HUES48 (cell line): ENCODE measurements at regions not wholly inside any gene's neighbourhood (a gene's known extent, or its start where the extent isn't known, plus 50 kb on each side); places are given as distances from the start of the nearest gene placed in this dataset.

Experiments used
- H3K27ac ChIP-seq: one replicate; pipeline ENCODE4 v1.7.0; 2013; ENCODE audit warnings: low read depth, low read length, inconsistent platforms
- H3K27me3 ChIP-seq: 2 replicates; pipeline ENCODE4 v1.6.1; 2013; ENCODE audit warnings: mild to moderate bottlenecking, low read length; ENCODE audit not compliant: control insufficient read depth, insufficient read depth
- H3K36me3 ChIP-seq: 2 replicates; pipeline ENCODE4 v1.6.1; 2013; ENCODE audit warnings: low read length; ENCODE audit not compliant: control insufficient read depth, insufficient read depth
- H3K4me1 ChIP-seq: 2 replicates; pipeline ENCODE4 v1.6.1; 2013; ENCODE audit warnings: mild to moderate bottlenecking, low read length; ENCODE audit not compliant: control insufficient read depth, insufficient read depth
- H3K4me3 ChIP-seq: 2 replicates; pipeline ENCODE4 v1.5.1; 2013; ENCODE audit warnings: mild to moderate bottlenecking, low read depth, low read length
- H3K9ac ChIP-seq: 2 replicates; pipeline ENCODE4 v1.6.1; 2013; ENCODE audit warnings: mild to moderate bottlenecking, low read depth, low read length, moderate library complexity
- H3K9me3 ChIP-seq: 2 replicates; pipeline ENCODE4 v1.6.1; 2013; ENCODE audit warnings: low read length; ENCODE audit not compliant: control insufficient read depth, insufficient read depth

- Histone ChIP-seq H3K27ac (no peak overlapping the region), H3K4me3 (no peak overlapping the region), H3K27me3 (no peaks in the 10 kb centered on the region), H3K4me1 (no peaks in the 10 kb centered on the region), H3K9me3 (no peaks in the 10 kb centered on the region), H3K9ac (no peak overlapping the region), H3K36me3 (no peaks in the 10 kb centered on the region)
These were observed 219.3 kb upstream of the TAC1 start for GRCh38 chr7:97512441-97513207.

- Histone ChIP-seq H3K27me3 (no peaks in the 10 kb centered on the region), H3K4me1 (no peaks in the 10 kb centered on the region), H3K36me3 (no peaks in the 10 kb centered on the region), H3K9me3 (no peaks in the 10 kb centered on the region), H3K27ac (no peak overlapping the region), H3K4me3 (no peak overlapping the region), H3K9ac (no peak overlapping the region)
These were observed 218.6 kb upstream of the TAC1 start for GRCh38 chr7:97513326-97513725.

GRCh38 chr7:97541188-97541587, 190.7 kb upstream of the TAC1 start:
- Histone ChIP-seq H3K9me3 (0 out of 2 replicates have a peak, but pooled peaks cover 7% of the 10 kb centered on the region), H3K4me1 (no peaks in the 10 kb centered on the region), H3K27me3 (no peaks in the 10 kb centered on the region)

GRCh38 chr7:97555857-97556421, 175.9 kb upstream of the TAC1 start:
- Histone ChIP-seq H3K36me3 (no peaks in the 10 kb centered on the region), H3K4me3 (no peak overlapping the region), H3K27me3 (no peaks in the 10 kb centered on the region), H3K27ac (no peak overlapping the region), H3K9me3 (no peaks in the 10 kb centered on the region; the same call in none of the 2 replicates), H3K4me1 (0 out of 2 replicates have a peak, but pooled peaks cover 9% of the 10 kb centered on the region), H3K9ac (no peak overlapping the region)

More at GRCh38 chr7:97541188-97541587, 190.7 kb upstream of the TAC1 start:
- Histone ChIP-seq H3K36me3 (no peaks in the 10 kb centered on the region), H3K9ac (no peak overlapping the region), H3K4me3 (no peak overlapping the region), H3K27ac (no peak overlapping the region)

GRCh38 chr7:97565665-97566064, 166.2 kb upstream of the TAC1 start:
- Histone ChIP-seq H3K36me3 (no peaks in the 10 kb centered on the region), H3K9ac (no peak overlapping the region), H3K27me3 (no peaks in the 10 kb centered on the region), H3K27ac (no peak overlapping the region), H3K4me1 (no peaks in the 10 kb centered on the region), H3K4me3 (no peak overlapping the region), H3K9me3 (no peaks in the 10 kb centered on the region)

GRCh38 chr7:97573065-97573464, 158.8 kb upstream of the TAC1 start:
- Histone ChIP-seq H3K9ac (no peak overlapping the region), H3K4me1 (0 out of 2 replicates have a peak, but pooled peaks cover 3% of the 10 kb centered on the region), H3K36me3 (no peaks in the 10 kb centered on the region), H3K9me3 (no peaks in the 10 kb centered on the region), H3K27me3 (no peaks in the 10 kb centered on the region), H3K4me3 (no peak overlapping the region), H3K27ac (no peak overlapping the region)

- no peaks in the 10 kb centered on the region for H3K9me3 ChIP-seq
- H3K27ac ChIP-seq = no peak overlapping the region
- no peak overlapping the region for H3K9ac ChIP-seq
- H3K36me3 ChIP-seq = no peaks in the 10 kb centered on the region
- no peak overlapping the region for H3K4me3 ChIP-seq
- H3K27me3 ChIP-seq = no peaks in the 10 kb centered on the region
- H3K4me1 ChIP-seq = 0 out of 2 replicates have a peak, but pooled peaks cover 3% of the 10 kb centered on the region
These were observed 155.8 kb upstream of the TAC1 start for GRCh38 chr7:97576043-97576442.

GRCh38 chr7:97578225-97578624, 153.7 kb upstream of the TAC1 start:
- Histone ChIP-seq H3K27ac (no peak overlapping the region), H3K36me3 (no peaks in the 10 kb centered on the region), H3K4me1 (0 out of 2 replicates have a peak, but pooled peaks cover 3% of the 10 kb centered on the region), H3K27me3 (no peaks in the 10 kb centered on the region), H3K9ac (no peak overlapping the region), H3K4me3 (no peak overlapping the region), H3K9me3 (no peaks in the 10 kb centered on the region)

GRCh38 chr7:97580205-97580604, 151.7 kb upstream of the TAC1 start:
- Histone ChIP-seq H3K4me1 (0 out of 2 replicates have a peak, but pooled peaks cover 3% of the 10 kb centered on the region), H3K4me3 (no peak overlapping the region), H3K9me3 (no peaks in the 10 kb centered on the region), H3K36me3 (no peaks in the 10 kb centered on the region), H3K27me3 (no peaks in the 10 kb centered on the region), H3K9ac (no peak overlapping the region), H3K27ac (no peak overlapping the region)

GRCh38 chr7:97595439-97595838, 136.4 kb upstream of the TAC1 start:
- Histone ChIP-seq H3K36me3 (no peaks in the 10 kb centered on the region), H3K4me1 (no peaks in the 10 kb centered on the region), H3K27ac (no peak overlapping the region), H3K27me3 (no peaks in the 10 kb centered on the region), H3K9me3 (no peaks in the 10 kb centered on the region), H3K9ac (no peak overlapping the region), H3K4me3 (no peak overlapping the region)

GRCh38 chr7:97601931-97602457, 129.9 kb upstream of the TAC1 start:
- Histone ChIP-seq H3K4me3 (no peak overlapping the region), H3K36me3 (no peaks in the 10 kb centered on the region), H3K4me1 (no peaks in the 10 kb centered on the region)

More at GRCh38 chr7:97601931-97602457, 129.9 kb upstream of the TAC1 start:
- H3K27ac ChIP-seq = no peak overlapping the region
- no peaks in the 10 kb centered on the region for H3K27me3 ChIP-seq
- no peak overlapping the region for H3K9ac ChIP-seq
- H3K9me3 ChIP-seq = no peaks in the 10 kb centered on the region
